Activated CD4-positive, alpha-beta T cell treated with anti-CD3 and anti-CD28 coated beads for 36 hours (primary cell): ENCODE measurements at regions not wholly inside any gene's neighbourhood (a gene's known extent, or its start where the extent isn't known, plus 50 kb on each side); places are given as distances from the start of the nearest gene placed in this dataset.

ENCODE experiments used
- ATAC-seq: fragments of 200-7000 bp; cut with Tn5 transposase; one replicate; pipeline ENCODE4 v1.10.0; 2021; ENCODE audit warnings: mild to moderate bottlenecking, moderate library complexity
- CTCF ChIA-PET: fragments of 350-600 bp; sonication (Branson Sonifier 250); formaldehyde crosslinking; loops from one replicate; lab custom pipeline; 2021; ENCODE audit warnings: antibody characterized with exemption; lab: Charles Lee
- POLR2A ChIA-PET: fragments of 350-600 bp; sonication (Branson Sonifier 250); formaldehyde crosslinking; loops from one replicate; lab custom pipeline; 2021; ENCODE audit warnings: antibody characterized with exemption, inconsistent platforms; lab: Charles Lee
- DNase-seq: peaks from one replicate; pipeline ENCODE4 v3.0.0-alpha.2; 2020
- H3K27ac Mint-ChIP-seq: one replicate; pipeline ENCODE4 v1.8.0; 2021; ENCODE audit warnings: mixed read lengths
- H3K27me3 Mint-ChIP-seq: one replicate; pipeline ENCODE4 v1.8.0; 2021; ENCODE audit warnings: mixed read lengths
- H3K36me3 Mint-ChIP-seq: one replicate; pipeline ENCODE4 v1.8.0; 2021; ENCODE audit warnings: low read depth, mixed read lengths
- H3K4me1 Mint-ChIP-seq: one replicate; pipeline ENCODE4 v1.8.0; 2021; ENCODE audit warnings: mixed read lengths
- H3K4me3 Mint-ChIP-seq: one replicate; pipeline ENCODE4 v1.8.0; 2021; ENCODE audit warnings: mild to moderate bottlenecking, moderate library complexity, mixed read lengths
- H3K9me3 Mint-ChIP-seq: one replicate; pipeline ENCODE4 v1.8.0; 2021; ENCODE audit warnings: low read depth, mixed read lengths
- intact Hi-C, 2 experiments: fragments of 100-400 bp; cut with DNase I in 1 of 2; cut with micrococcal nuclease in 1 of 2; formaldehyde crosslinking; loops; one replicate each; pipeline versions ENCODE4 v1.14.2 to v1.15.1; 2022 to 2024; cut with DNase I, micrococcal nuclease

DNA sequence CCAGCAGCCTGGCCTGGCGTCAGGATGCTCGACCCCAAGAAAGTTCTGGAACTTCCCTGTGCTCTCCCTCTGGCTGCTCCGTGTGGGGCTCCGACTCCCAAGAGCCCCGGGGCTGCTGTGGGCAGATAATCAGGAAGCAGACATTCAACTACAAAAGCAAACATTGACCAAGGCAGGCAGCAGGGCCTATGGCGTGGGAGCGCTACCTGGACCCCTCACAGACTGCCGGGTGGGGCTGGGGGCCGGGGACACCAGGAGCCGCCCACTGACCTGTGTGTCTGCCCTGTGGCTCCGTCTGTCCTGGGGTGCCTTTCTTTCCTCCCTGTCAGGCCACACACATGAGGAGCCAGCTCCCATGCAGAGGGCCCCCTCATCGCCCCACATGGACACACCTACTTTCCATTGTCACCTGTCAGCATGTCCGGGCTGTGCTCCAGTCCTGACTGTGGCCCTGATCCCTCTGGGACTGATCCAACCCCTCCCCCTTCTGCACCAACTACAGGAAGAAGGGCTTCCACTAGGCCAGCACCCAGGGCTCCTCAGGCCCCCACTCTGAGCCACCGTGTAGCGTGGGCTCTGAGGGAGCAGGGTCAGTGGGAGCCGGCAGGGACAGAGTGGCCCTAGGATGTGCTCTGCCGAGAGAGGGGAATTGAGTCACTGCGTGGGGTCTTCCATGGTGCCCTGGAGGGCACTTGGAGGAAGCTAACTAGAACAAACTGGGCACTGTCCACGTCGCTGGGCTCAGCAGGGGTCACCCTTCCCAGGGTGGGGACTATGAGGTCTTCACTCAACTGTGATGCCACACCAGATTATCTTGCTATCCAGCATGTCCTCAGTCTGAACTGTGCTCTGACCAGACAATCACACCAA lies 215.4 kb upstream of the C14orf180 start:
- POLR2A ChIA-PET: no interaction called here
- CTCF ChIA-PET: no interaction called here
- no peak for DNase-seq
- Mint-ChIP-seq H3K36me3 (no peaks in the 10 kb centered on the region), H3K4me1 (no peaks in the 10 kb centered on the region), H3K27me3 (no peaks in the 10 kb centered on the region), H3K27ac (peak overlapping the region; percentile 37), H3K4me3 (no peak overlapping the region), H3K9me3 (peaks cover 4% of the 10 kb centered on the region)
- ATAC-seq: no peak
- intact Hi-C loops: no loop called here

GRCh38 chr14:104364830-104365229 lies 214.7 kb upstream of the C14orf180 start:
- Mint-ChIP-seq H3K4me3 (no peak overlapping the region), H3K36me3 (no peaks in the 10 kb centered on the region), H3K9me3 (peaks cover 4% of the 10 kb centered on the region), H3K27ac (no peak overlapping the region), H3K4me1 (no peaks in the 10 kb centered on the region), H3K27me3 (no peaks in the 10 kb centered on the region)
- DNase-seq (no peak), ATAC-seq (no peak)
- intact Hi-C loops: no loop called here
- CTCF ChIA-PET: no interaction called here
- POLR2A ChIA-PET: no interaction called here

- ChIA-PET POLR2A (no interaction called here), CTCF (no interaction called here)
- no peaks in the 10 kb centered on the region for H3K4me1 Mint-ChIP-seq
- no peaks in the 10 kb centered on the region for H3K27me3 Mint-ChIP-seq
- H3K36me3 Mint-ChIP-seq: no peaks in the 10 kb centered on the region
- H3K9me3 Mint-ChIP-seq: peaks cover 4% of the 10 kb centered on the region
- ATAC-seq (no peak), DNase-seq (no peak)
- H3K27ac Mint-ChIP-seq: no peak overlapping the region
- intact Hi-C loops: no loop called here
- no peak overlapping the region for H3K4me3 Mint-ChIP-seq
Measured at GRCh38 chr14:104366931-104367865, 212.4 kb upstream of the C14orf180 start.

DNA sequence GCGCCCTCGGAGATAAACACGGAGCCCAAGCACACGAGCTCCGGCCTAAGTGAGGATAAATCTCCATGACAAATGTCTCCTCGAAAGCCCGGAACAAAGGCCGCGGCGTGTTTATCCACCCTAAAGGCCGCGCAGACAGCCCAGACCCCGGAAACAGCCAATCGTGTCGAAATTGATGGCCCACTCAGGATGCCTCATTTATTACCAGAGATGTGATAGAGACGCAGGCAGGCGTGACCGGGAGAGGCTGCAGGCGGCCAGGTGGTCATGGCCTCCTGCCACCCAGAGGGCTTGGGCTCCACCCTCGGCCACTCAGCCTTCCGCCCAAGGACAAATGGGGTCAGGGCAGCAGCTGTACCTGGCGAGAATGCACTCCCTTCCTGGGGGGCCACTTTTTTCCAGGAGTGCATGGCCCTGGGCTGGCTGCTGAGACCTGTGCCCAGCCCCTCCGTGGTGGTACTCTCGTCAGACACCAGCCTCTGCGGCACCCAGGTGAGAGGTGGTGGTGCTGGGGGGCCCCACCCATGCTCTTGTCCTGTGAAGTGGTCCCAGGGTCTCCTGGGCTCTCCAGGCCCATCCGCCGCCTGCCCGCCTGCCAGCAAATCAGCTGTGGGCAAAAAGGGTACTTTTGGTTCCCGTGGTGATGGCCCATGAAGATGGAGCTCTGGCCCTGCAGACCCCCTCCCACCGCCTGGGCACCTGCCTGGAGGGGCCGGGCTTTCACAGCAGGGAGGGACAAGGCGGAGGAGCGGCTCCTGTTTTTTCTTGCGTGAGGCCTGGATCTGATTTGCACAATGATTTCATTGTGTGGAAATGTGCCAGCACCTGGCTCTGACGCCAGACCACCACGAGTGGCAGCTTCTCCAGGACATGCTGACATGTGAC lies 211.5 kb upstream of the C14orf180 start:
- ATAC-seq (no peak), DNase-seq (no peak)
- Mint-ChIP-seq H3K4me1 (peaks cover 2% of the 10 kb centered on the region), H3K4me3 (no peak overlapping the region), H3K36me3 (no peaks in the 10 kb centered on the region), H3K27ac (no peak overlapping the region), H3K27me3 (no peaks in the 10 kb centered on the region), H3K9me3 (peaks cover 4% of the 10 kb centered on the region)
- POLR2A ChIA-PET: no interaction called here
- CTCF ChIA-PET: no interaction called here
- intact Hi-C loops: no loop called here

DNA sequence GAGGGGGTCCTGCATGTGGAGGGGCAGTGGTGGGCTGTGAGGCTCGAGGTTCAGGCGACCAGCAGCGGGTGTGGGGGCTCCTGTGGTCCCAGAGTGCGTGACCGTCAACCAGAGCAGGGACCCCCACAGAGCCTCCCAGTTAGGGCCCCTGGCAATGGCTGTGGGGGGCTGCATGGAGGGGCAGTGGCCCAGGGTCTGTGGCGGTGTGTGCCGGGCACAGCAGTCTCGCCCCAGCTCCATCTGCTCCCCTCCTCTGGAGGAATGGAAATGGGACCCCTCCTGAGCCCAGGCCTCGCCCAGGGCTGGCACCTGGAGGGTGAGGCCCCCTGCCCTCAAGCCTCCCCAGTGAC lies 210.8 kb upstream of the C14orf180 start:
- intact Hi-C loops: no loop called here
- CTCF ChIA-PET: no interaction called here
- no peaks in the 10 kb centered on the region for H3K27me3 Mint-ChIP-seq

DNA sequence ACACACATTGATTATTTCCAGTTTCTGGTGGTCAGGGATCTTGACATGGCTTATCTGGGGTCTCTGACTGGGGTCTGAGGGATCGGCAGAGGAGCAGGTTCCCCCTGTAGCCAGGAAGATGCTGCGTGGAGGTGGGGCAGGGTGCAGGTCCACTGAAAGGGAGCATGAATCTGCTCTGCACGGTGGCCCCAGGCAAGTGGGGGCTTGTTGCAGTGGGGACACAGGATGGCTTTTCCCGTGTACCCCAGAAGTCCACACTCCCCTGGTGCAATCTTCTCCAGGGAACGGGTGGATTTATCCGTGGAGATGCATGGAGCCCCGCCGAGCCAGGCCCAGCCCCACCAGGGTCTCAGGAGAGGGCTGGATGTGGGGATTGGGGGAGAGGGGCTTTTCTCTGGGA lies 210.4 kb upstream of the C14orf180 start:
- Mint-ChIP-seq H3K4me3 (no peak overlapping the region), H3K9me3 (peaks cover 4% of the 10 kb centered on the region), H3K27ac (no peak overlapping the region), H3K27me3 (no peaks in the 10 kb centered on the region), H3K36me3 (no peaks in the 10 kb centered on the region), H3K4me1 (peaks cover 2% of the 10 kb centered on the region)
- DNase-seq (no peak), ATAC-seq (no peak)
- CTCF ChIA-PET: no interaction called here
- POLR2A ChIA-PET: no interaction called here
- intact Hi-C loops: no loop called here

More for the DNA sequence above, 210.8 kb upstream of the C14orf180 start:
- POLR2A ChIA-PET: no interaction called here
- Mint-ChIP-seq H3K27ac (no peak overlapping the region), H3K9me3 (peaks cover 4% of the 10 kb centered on the region), H3K36me3 (no peaks in the 10 kb centered on the region), H3K4me3 (no peak overlapping the region), H3K4me1 (peaks cover 2% of the 10 kb centered on the region)
- DNase-seq: no peak
- ATAC-seq: no peak

- intact Hi-C loops: no loop called here
- Mint-ChIP-seq H3K4me1 (peaks cover 2% of the 10 kb centered on the region), H3K9me3 (peaks cover 4% of the 10 kb centered on the region), H3K4me3 (no peak overlapping the region), H3K27me3 (no peaks in the 10 kb centered on the region), H3K36me3 (no peaks in the 10 kb centered on the region), H3K27ac (no peak overlapping the region)
- ATAC-seq (no peak), DNase-seq (no peak)
- CTCF ChIA-PET: interaction anchor here (1.5 kb wide), 1 partner anchor 10 kb away, joined by 4 read pairs; no protein-coding TSS in a partner anchor
- POLR2A ChIA-PET: interaction anchor here (0.6 kb wide), 1 partner anchor 40 kb away, joined by 4 read pairs; no protein-coding TSS in a partner anchor
Measured at GRCh38 chr14:104370256-104370870, 209.2 kb upstream of the C14orf180 start.

- intact Hi-C loops: no loop called here
- Mint-ChIP-seq H3K27me3 (no peaks in the 10 kb centered on the region), H3K4me1 (peaks cover 2% of the 10 kb centered on the region), H3K36me3 (no peaks in the 10 kb centered on the region), H3K27ac (no peak overlapping the region), H3K4me3 (no peak overlapping the region), H3K9me3 (peaks cover 4% of the 10 kb centered on the region)
- no peak for DNase-seq
- ChIA-PET POLR2A (no interaction called here), CTCF (interaction anchor here (1.5 kb wide), 1 partner anchor 10 kb away, joined by 4 read pairs; no protein-coding TSS in a partner anchor)
- ATAC-seq: no peak
Measured at GRCh38 chr14:104371031-104371430, 208.5 kb upstream of the C14orf180 start.

- Mint-ChIP-seq H3K4me1 (peaks cover 2% of the 10 kb centered on the region), H3K27me3 (no peaks in the 10 kb centered on the region), H3K9me3 (no peaks in the 10 kb centered on the region), H3K4me3 (no peak overlapping the region), H3K36me3 (no peaks in the 10 kb centered on the region), H3K27ac (no peak overlapping the region)
- ATAC-seq: no peak
- intact Hi-C loops: no loop called here
- POLR2A ChIA-PET: no interaction called here
- CTCF ChIA-PET: interaction anchor here (1.5 kb wide), 1 partner anchor 9 kb away, joined by 4 read pairs; no protein-coding TSS in a partner anchor
- DNase-seq: no peak
Measured at GRCh38 chr14:104371917-104372316, 207.6 kb upstream of the C14orf180 start.

DNA sequence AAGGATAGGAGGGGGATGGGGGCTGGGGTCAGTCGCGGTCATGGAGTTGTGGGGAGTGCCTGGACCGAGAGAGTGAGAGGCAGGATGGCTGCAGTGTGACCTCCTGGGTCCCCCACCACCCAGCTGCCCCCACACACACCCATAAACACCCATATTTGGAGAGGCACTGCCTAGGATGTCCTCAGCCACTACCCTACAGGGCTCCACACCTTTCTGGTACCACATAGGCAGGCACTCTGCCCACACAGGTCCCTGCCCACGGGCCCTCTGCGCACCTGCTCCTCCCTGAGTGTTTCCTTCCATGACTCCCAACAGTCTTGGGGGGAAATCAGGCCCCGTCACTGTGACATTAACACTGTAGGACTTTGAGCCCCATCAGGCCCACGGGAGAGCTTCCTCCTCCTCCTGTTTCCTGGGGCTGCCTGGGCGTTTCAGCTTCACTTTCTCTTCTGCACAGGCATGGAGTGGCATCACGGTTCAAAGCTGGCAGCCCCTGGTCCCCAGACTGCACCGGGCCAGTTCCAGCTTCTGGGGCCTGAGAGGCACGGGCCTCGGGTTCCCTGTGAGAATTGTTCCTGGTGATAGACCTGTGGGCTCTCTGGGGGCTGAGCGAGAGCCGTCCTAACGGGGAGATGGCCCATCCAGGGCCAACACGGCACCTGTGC lies 207.0 kb upstream of the C14orf180 start:
- DNase-seq (no peak), ATAC-seq (no peak)
- Mint-ChIP-seq H3K4me1 (peaks cover 2% of the 10 kb centered on the region), H3K9me3 (no peaks in the 10 kb centered on the region), H3K36me3 (no peaks in the 10 kb centered on the region), H3K27me3 (no peaks in the 10 kb centered on the region), H3K4me3 (no peak overlapping the region), H3K27ac (no peak overlapping the region)
- ChIA-PET CTCF (no interaction called here), POLR2A (no interaction called here)
- intact Hi-C loops: no loop called here
